Erythroblast (primary cell): ENCODE measurements at regions not wholly inside any gene's neighbourhood (a gene's known extent, or its start where the extent isn't known, plus 50 kb on each side); places are given as distances from the start of the nearest gene placed in this dataset.

ENCODE experiments used
- GATA1 ChIP-seq: IDR thresholded peaks from 2 replicates; pipeline ENCODE4 v1.6.1; 2011; ENCODE audit warnings: low read depth, mild to moderate bottlenecking, control low read depth, low read length, moderate library complexity
- POLR2A ChIP-seq: IDR thresholded peaks from 2 replicates; pipeline ENCODE4 v1.6.1; 2011; ENCODE audit warnings: mild to moderate bottlenecking, low read length

DNA sequence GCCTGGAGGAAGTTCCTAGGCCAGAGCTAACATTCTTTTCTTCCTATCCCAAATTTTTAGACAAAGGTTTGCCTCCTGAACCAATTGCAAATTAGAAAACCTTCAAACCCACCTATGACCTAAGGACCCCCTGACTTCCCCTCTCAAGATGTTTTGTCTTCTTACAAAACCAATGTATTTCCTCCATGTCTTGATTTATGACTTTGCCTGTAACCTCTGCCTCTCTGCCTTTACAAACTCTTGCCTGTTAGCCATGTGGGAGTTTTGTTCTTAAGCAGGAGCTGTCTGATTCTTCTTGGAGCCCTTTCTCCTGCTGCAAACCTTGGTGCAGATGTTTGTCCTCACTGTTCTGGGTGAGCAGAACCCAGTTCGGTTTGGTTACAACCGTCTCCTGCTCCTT, 222.3 kb upstream of the BOD1L1 start:
- TF ChIP-seq POLR2A: no peak
- TF ChIP-seq GATA1: no peak
